B cell (primary cell): ENCODE measurements at regions not wholly inside any gene's neighbourhood (a gene's known extent, or its start where the extent isn't known, plus 50 kb on each side); places are given as distances from the start of the nearest gene placed in this dataset.

ENCODE experiments used
- ATAC-seq: fragments of 200-7000 bp; cut with Tn5 transposase; one replicate; pipeline ENCODE4 v1.10.0; 2021; ENCODE audit warnings: low read depth, mild to moderate bottlenecking, moderate number of reproducible peaks, moderate library complexity
- CTCF ChIA-PET: fragments of 350-600 bp; sonication (Branson Sonifier 250); formaldehyde crosslinking; loops from one replicate; lab custom pipeline; 2021; ENCODE audit warnings: antibody characterized with exemption, inconsistent platforms; lab: Charles Lee
- POLR2A ChIA-PET: fragments of 350-600 bp; sonication (Branson Sonifier 250); formaldehyde crosslinking; loops from one replicate; lab custom pipeline; 2021; ENCODE audit warnings: antibody characterized with exemption; lab: Charles Lee
- DNase-seq: peaks from one replicate; pipeline ENCODE4 v3.0.0; 2013
- H2AFZ ChIP-seq: 2 replicates; pipeline ENCODE4 v1.6.1; 2012; ENCODE audit warnings: mild to moderate bottlenecking, low read depth, low read length; ENCODE audit not compliant: insufficient read depth, poor library complexity, severe bottlenecking
- H3K27ac ChIP-seq, 2 donors: 1 replicate in 1 of 2; 2 replicates in 1 of 2; pipeline ENCODE4 v1.5.1; 2012 to 2013; ENCODE audit warnings: low read length in 2 of 2, mild to moderate bottlenecking in 2 of 2, moderate library complexity in 1 of 2
- H3K27me3 ChIP-seq, 4 experiments: fragments of 200-600 bp in 1 of 4; sonication (generic) in 1 of 4; replicated peaks in 1 of 4; 1 replicate in 2 of 4; 2 replicates in 2 of 4; pipeline versions ENCODE4 v1.6.1 to v1.7.0; 2013 to 2016; ENCODE audit warnings: low read length in 3 of 4, mild to moderate bottlenecking in 2 of 4, mixed read lengths in 1 of 4, moderate library complexity in 1 of 4; ENCODE audit not compliant: insufficient read depth in 4 of 4, control insufficient read depth in 3 of 4; ENCODE audit errors: control extremely low read depth in 1 of 4
- H3K36me3 ChIP-seq, 2 experiments: replicated peaks in 1 of 2; 1 replicate in 1 of 2; 2 replicates in 1 of 2; pipeline versions ENCODE4 v1.6.1 to v1.7.1; 2013; ENCODE audit warnings: low read length in 1 of 2; ENCODE audit not compliant: insufficient read depth in 2 of 2, control insufficient read depth in 1 of 2; ENCODE audit errors: control extremely low read depth in 1 of 2, extremely low read depth in 1 of 2
- H3K4me1 ChIP-seq, 2 donors: fragments of 200-600 bp in 1 of 2; sonication (generic) in 1 of 2; 1 replicate in 1 of 2; 2 replicates in 1 of 2; pipeline versions ENCODE4 v1.5.1 to v1.6.1; 2013 to 2017; ENCODE audit warnings: low read length in 2 of 2; ENCODE audit not compliant: control insufficient read depth in 2 of 2, insufficient read depth in 2 of 2
- H3K4me2 ChIP-seq: replicated peaks from 2 replicates; pipeline ENCODE3; 2012; ENCODE audit warnings: mild to moderate bottlenecking, low read depth, low read length; ENCODE audit not compliant: poor library complexity, severe bottlenecking
- H3K4me3 ChIP-seq, 5 experiments: fragments of 200-600 bp in 1 of 5; sonication (generic) in 1 of 5; 1 replicate in 3 of 5; 2 replicates in 2 of 5; pipeline versions ENCODE4 v1.5.1 to v1.7.0; 2011 to 2016; ENCODE audit warnings: low read length in 4 of 5, mild to moderate bottlenecking in 4 of 5, low read depth in 2 of 5, control low read depth in 1 of 5, moderate library complexity in 1 of 5; ENCODE audit not compliant: insufficient read depth in 1 of 5; ENCODE audit errors: control extremely low read depth in 1 of 5, extremely low read depth in 1 of 5
- H3K79me2 ChIP-seq: fragments of 200-600 bp; sonication (generic); one replicate; pipeline ENCODE4 v1.6.0; 2016; ENCODE audit warnings: low read length; ENCODE audit not compliant: control insufficient read depth, insufficient read depth
- H3K9ac ChIP-seq: fragments of 200-600 bp; sonication (generic); 2 replicates; pipeline ENCODE4 v1.6.1; 2017; ENCODE audit warnings: mild to moderate bottlenecking, low read length, moderate library complexity
- H3K9me3 ChIP-seq, 3 donors: one replicate each; pipeline versions ENCODE4 v1.6.1 to v1.7.1; 2013; ENCODE audit warnings: low read length in 2 of 3; ENCODE audit not compliant: control insufficient read depth in 2 of 3, insufficient read depth in 1 of 3; ENCODE audit errors: control extremely low read depth in 1 of 3
- H4K20me1 ChIP-seq: 2 replicates; pipeline ENCODE4 v1.6.0; 2012; ENCODE audit warnings: mild to moderate bottlenecking, low read length; ENCODE audit not compliant: insufficient read depth, control insufficient read depth, poor library complexity, severe bottlenecking
- H3K27ac Mint-ChIP-seq: one replicate; pipeline ENCODE4 v1.8.0; 2021; ENCODE audit warnings: mixed read lengths
- H3K27me3 Mint-ChIP-seq: one replicate; pipeline ENCODE4 v1.8.0; 2021; ENCODE audit warnings: mixed read lengths
- H3K4me1 Mint-ChIP-seq: one replicate; pipeline ENCODE4 v1.8.0; 2021; ENCODE audit warnings: mixed read lengths
- H3K4me3 Mint-ChIP-seq: one replicate; pipeline ENCODE4 v1.8.0; 2021; ENCODE audit warnings: mixed read lengths
- H3K9me3 Mint-ChIP-seq: one replicate; pipeline ENCODE4 v1.8.0; 2022; ENCODE audit warnings: mixed read lengths; ENCODE audit not compliant: insufficient read depth
- CTCF ChIP-seq: fragments of 200-600 bp; IDR thresholded peaks from one replicate; pipeline ENCODE4 v1.8.0; 2022; ENCODE audit warnings: antibody characterized with exemption, mild to moderate bottlenecking
- EZH2 ChIP-seq: IDR thresholded peaks from 2 replicates; pipeline ENCODE4 v1.6.1; 2012; ENCODE audit warnings: borderline replicate concordance, low read depth, mild to moderate bottlenecking, moderate library complexity, low read length; ENCODE audit not compliant: insufficient read depth, poor library complexity, severe bottlenecking
- WGBS: methylation state at CpG from one replicate; pipeline ENCODE4 v1.1.5; 2013; ENCODE audit warnings: missing lambda C conversion rate; ENCODE audit not compliant: insufficient coverage; 5-methylcytosine and 5-hydroxymethylcytosine counted together
- intact Hi-C: fragments of 100-400 bp; cut with micrococcal nuclease; formaldehyde crosslinking; loops from one replicate; pipeline ENCODE4 v1.10.0; 2022

GRCh38 chr5:122584411-122585300 is 190.2 kb upstream of the SNX2 start:
- no peak overlapping the region for H2AFZ ChIP-seq
- H3K9ac ChIP-seq, result no peak overlapping the region
- Mint-ChIP-seq H3K9me3 (no peaks in the 10 kb centered on the region), H3K27me3 (peaks cover 12% of the 10 kb centered on the region), H3K4me3 (peak overlapping the region; percentile 35), H3K4me1 (peaks cover 13% of the 10 kb centered on the region), H3K27ac (peak overlapping the region; percentile 17)
- ATAC-seq (peak; percentile 56), DNase-seq (peak; percentile 12)
- intact Hi-C loops, result no loop called here
- H3K27ac ChIP-seq, result peak overlapping the region in 1 of 2 donors; percentile 44
- H3K27me3 ChIP-seq, result no peaks in the 10 kb centered on the region
- no peak overlapping the region for H3K4me2 ChIP-seq
- no peaks in the 10 kb centered on the region for H3K9me3 ChIP-seq
- CTCF ChIA-PET, result interaction anchor here (0.7 kb wide), 1 partner anchor 514 kb away, joined by 6 read pairs; no protein-coding TSS in a partner anchor
- no peaks in the 10 kb centered on the region for H3K36me3 ChIP-seq
- H3K4me1 ChIP-seq, result peaks cover 0 to 9% of the 10 kb centered on the region in 2 donors
- WGBS, result 64% methylated on average over 11 of the region's 13 CpGs
- TF ChIP-seq EZH2, result no peak
- TF ChIP-seq CTCF, result no peak
- POLR2A ChIA-PET, result interaction anchor here (0.7 to 1.2 kb wide), 2 partner anchors 23 to 118 kb away, joined by 4 to 8 read pairs; no protein-coding TSS in a partner anchor
- H3K4me3 ChIP-seq, result no peak overlapping the region
- no peaks in the 10 kb centered on the region for H3K79me2 ChIP-seq
- no peaks in the 10 kb centered on the region for H4K20me1 ChIP-seq

- Histone ChIP-seq H3K79me2 (no peaks in the 10 kb centered on the region), H3K27me3 (no peaks in the 10 kb centered on the region), H3K36me3 (no peaks in the 10 kb centered on the region), H3K4me3 (no peak overlapping the region), H3K9ac (no peak overlapping the region), H3K9me3 (no peaks in the 10 kb centered on the region), H2AFZ (no peak overlapping the region), H3K4me1 (peaks cover 0 to 9% of the 10 kb centered on the region in 2 donors), H3K27ac (no peak overlapping the region), H3K4me2 (no peak overlapping the region), H4K20me1 (no peaks in the 10 kb centered on the region)
- H3K4me3 Mint-ChIP-seq, result no peak overlapping the region
- peaks cover 13% of the 10 kb centered on the region for H3K4me1 Mint-ChIP-seq
- H3K9me3 Mint-ChIP-seq, result no peaks in the 10 kb centered on the region
- peaks cover 9% of the 10 kb centered on the region for H3K27me3 Mint-ChIP-seq
- no peak for TF ChIP-seq CTCF
- no peak for TF ChIP-seq EZH2
- WGBS, result 100% methylated on average over 2 of the region's 2 CpGs
- no peak overlapping the region for H3K27ac Mint-ChIP-seq
- ChIA-PET CTCF (interaction anchor here (0.7 kb wide), 1 partner anchor 513 kb away, joined by 6 read pairs; no protein-coding TSS in a partner anchor), POLR2A (interaction anchor here (0.7 to 1.2 kb wide), 2 partner anchors 22 to 117 kb away, joined by 4 to 8 read pairs; no protein-coding TSS in a partner anchor)
- DNase-seq (no peak), ATAC-seq (no peak)
- intact Hi-C loops, result no loop called here
Measured at GRCh38 chr5:122585371-122585770, 189.5 kb upstream of the SNX2 start.
